ENCODE measurements at regions not wholly inside any gene's neighbourhood (a gene's known extent, or its start where the extent isn't known, plus 50 kb on each side); places are given as distances from the start of the nearest gene placed in this dataset.

DNA sequence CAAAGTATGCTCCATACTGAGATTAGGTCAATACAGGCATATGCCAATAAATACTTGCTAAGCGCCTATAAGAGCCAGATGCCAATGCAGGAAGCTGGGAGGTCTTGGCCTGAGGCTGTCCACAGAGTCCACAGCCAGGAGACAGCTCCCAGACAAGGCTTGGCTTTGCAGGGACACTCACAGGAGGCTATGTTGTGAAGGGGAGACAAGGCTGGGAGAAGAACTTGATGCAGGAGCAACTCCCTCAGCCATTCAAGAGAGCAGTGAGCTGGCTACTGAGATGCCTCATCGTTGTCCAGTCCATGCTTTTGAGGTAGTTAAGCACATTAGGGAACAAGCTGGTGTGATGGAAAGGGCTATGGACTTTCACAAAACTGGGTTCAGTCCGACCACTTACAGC lies 891.5 kb downstream of the TBC1D22A start:
- Histone ChIP-seq H3K4me1 (ENCODE audit: control insufficient read depth in 1 of 2, insufficient read depth in 2 of 2, low read length in 2 of 2) (no peaks in the 10 kb centered on the region), H3K27me3 (ENCODE audit: insufficient read depth, low read length) (no peaks in the 10 kb centered on the region), H3K4me3 (replicated peaks in 1 of 2; ENCODE audit: low read depth in 1 of 2, low read length in 2 of 2) (no peak overlapping the region), H3K27ac (ENCODE audit: low read depth, low read length) (no peak overlapping the region), H3K9me3 (ENCODE audit: control insufficient read depth in 1 of 2, insufficient read depth in 1 of 2, low read depth in 1 of 2, low read length in 2 of 2) (no peaks in the 10 kb centered on the region), H3K4me2 (ENCODE audit: low read length) (no peak overlapping the region), H4K20me1 (ENCODE audit: insufficient read depth) (no peaks in the 10 kb centered on the region), H3K9me2 (ENCODE audit: insufficient read depth) (no peaks in the 10 kb centered on the region), H2AFZ (ENCODE audit: low read depth, low read length, poor library complexity, severe bottlenecking) (no peak overlapping the region), H3K36me3 (ENCODE audit: control insufficient read depth in 1 of 2, insufficient read depth in 2 of 2, low read length in 2 of 2) (0 out of 4 replicates have a peak, but pooled peaks cover 0 to 3% of the 10 kb centered on the region in 2 experiments), H3K79me2 (ENCODE audit: insufficient read depth, low read length) (no peaks in the 10 kb centered on the region), H3K9ac (ENCODE audit: low read length) (no peak overlapping the region)
- ATAC-seq, result no peak
- intact Hi-C loops (cut with micrococcal nuclease), result no loop called here
- ChIA-PET RAD21 (ENCODE audit: low non-redundant PET in 1 of 2, low total read pairs in 2 of 2, uncharacterized antibody in 2 of 2, unreplicated experiment in 2 of 2) (no interaction called here), CTCF (no interaction called here), POLR2A (no interaction called here)
- BruUV-seq (replicated peaks), result no TSS peak
- DNase-seq (ENCODE audit: low read depth, low spot score), result no peak
- no peak for TF ChIP-seq CBX3 (IDR thresholded peaks at IDR 0.05; ENCODE audit: low read depth)
- TF ChIP-seq, protein P1, sequence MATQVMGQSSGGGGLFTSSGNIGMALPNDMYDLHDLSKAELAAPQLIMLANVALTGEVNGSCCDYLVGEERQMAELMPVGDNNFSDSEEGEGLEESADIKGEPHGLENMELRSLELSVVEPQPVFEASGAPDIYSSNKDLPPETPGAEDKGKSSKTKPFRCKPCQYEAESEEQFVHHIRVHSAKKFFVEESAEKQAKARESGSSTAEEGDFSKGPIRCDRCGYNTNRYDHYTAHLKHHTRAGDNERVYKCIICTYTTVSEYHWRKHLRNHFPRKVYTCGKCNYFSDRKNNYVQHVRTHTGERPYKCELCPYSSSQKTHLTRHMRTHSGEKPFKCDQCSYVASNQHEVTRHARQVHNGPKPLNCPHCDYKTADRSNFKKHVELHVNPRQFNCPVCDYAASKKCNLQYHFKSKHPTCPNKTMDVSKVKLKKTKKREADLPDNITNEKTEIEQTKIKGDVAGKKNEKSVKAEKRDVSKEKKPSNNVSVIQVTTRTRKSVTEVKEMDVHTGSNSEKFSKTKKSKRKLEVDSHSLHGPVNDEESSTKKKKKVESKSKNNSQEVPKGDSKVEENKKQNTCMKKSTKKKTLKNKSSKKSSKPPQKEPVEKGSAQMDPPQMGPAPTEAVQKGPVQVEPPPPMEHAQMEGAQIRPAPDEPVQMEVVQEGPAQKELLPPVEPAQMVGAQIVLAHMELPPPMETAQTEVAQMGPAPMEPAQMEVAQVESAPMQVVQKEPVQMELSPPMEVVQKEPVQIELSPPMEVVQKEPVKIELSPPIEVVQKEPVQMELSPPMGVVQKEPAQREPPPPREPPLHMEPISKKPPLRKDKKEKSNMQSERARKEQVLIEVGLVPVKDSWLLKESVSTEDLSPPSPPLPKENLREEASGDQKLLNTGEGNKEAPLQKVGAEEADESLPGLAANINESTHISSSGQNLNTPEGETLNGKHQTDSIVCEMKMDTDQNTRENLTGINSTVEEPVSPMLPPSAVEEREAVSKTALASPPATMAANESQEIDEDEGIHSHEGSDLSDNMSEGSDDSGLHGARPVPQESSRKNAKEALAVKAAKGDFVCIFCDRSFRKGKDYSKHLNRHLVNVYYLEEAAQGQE (IDR thresholded peaks at IDR 0.05; ENCODE audit: low read depth), result no peak
- TF ChIP-seq ZNF274 (IDR thresholded peaks at IDR 0.05; ENCODE audit: low read depth, low read length), result no peak
- TF ChIP-seq, protein P2, sequence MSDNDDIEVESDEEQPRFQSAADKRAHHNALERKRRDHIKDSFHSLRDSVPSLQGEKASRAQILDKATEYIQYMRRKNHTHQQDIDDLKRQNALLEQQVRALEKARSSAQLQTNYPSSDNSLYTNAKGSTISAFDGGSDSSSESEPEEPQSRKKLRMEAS (IDR thresholded peaks at IDR 0.05), result no peak

DNA sequence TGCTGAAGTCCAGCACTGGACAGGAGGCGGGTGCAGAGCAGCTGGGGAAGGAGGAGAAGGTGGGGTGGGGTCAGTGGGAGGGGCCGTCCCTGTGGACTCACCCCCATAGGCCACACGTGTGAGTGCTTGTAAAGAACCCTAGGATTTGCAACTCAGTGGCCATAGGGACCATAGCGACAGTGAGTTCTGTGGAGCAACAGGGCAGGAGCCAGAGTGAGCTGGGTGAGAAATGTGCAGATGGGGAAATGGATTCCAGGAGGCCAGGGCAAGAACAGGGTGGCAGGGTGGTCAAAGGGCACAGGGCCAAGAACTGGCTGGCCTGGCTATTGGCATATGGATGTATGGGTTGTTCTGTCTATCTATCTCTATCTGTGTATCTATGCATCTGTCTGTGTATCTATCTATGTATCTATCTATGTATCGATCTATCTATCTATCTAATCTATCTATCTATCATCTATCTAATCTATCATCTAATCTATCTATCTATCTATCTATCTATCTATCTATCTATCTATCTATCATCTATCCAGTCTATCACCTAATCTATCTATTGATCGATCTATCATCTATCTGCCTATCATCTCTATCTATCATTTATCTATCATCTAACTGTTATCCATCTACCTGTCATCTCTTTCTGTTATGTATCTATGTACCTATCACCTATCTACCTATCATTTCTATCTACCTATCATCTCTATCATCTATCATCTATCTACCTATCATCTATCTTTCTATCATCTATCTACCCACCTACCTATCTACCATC lies 889.0 kb downstream of the TBC1D22A start:
- DNase-seq (ENCODE audit: low read depth, low spot score) (no peak), ATAC-seq (no peak)
- Histone ChIP-seq H3K4me2 (ENCODE audit: low read length) (no peak overlapping the region), H3K36me3 (ENCODE audit: control insufficient read depth in 1 of 2, insufficient read depth in 2 of 2, low read length in 2 of 2) (peaks cover 0 to 3% of the 10 kb centered on the region in 2 experiments; a peak in 1 of 4 replicates), H3K4me3 (replicated peaks in 1 of 2; ENCODE audit: low read depth in 1 of 2, low read length in 2 of 2) (no peak overlapping the region), H4K20me1 (ENCODE audit: insufficient read depth) (no peaks in the 10 kb centered on the region), H2AFZ (ENCODE audit: low read depth, low read length, poor library complexity, severe bottlenecking) (no peak overlapping the region), H3K27me3 (ENCODE audit: insufficient read depth, low read length) (no peaks in the 10 kb centered on the region), H3K9ac (ENCODE audit: low read length) (no peak overlapping the region), H3K9me2 (ENCODE audit: insufficient read depth) (no peaks in the 10 kb centered on the region), H3K79me2 (ENCODE audit: insufficient read depth, low read length) (no peaks in the 10 kb centered on the region), H3K9me3 (ENCODE audit: control insufficient read depth in 1 of 2, insufficient read depth in 1 of 2, low read depth in 1 of 2, low read length in 2 of 2) (peaks cover 0 to 5% of the 10 kb centered on the region in 2 experiments; a peak in 1 of 4 replicates), H3K27ac (ENCODE audit: low read depth, low read length) (no peak overlapping the region), H3K4me1 (ENCODE audit: control insufficient read depth in 1 of 2, insufficient read depth in 2 of 2, low read length in 2 of 2) (no peaks in the 10 kb centered on the region)
- BruUV-seq (replicated peaks), result no TSS peak
- TF ChIP-seq SP1 (IDR thresholded peaks at IDR 0.05; ENCODE audit: low read depth) (no peak), TCF7L2 (IDR thresholded peaks at IDR 0.05; ENCODE audit: borderline replicate concordance, extremely low read depth, insufficient read depth, insufficient read length) (no peak), ZNF274 (IDR thresholded peaks at IDR 0.05; ENCODE audit: low read depth, low read length) (no peak), EZH2phosphoT487 (IDR thresholded peaks at IDR 0.05; ENCODE audit: borderline replicate concordance) (no peak), EGR1 (IDR thresholded peaks at IDR 0.05; ENCODE audit: low read depth) (no peak)
- TF ChIP-seq, protein P2 (IDR thresholded peaks at IDR 0.05), result no peak
- TF ChIP-seq, protein P3, sequence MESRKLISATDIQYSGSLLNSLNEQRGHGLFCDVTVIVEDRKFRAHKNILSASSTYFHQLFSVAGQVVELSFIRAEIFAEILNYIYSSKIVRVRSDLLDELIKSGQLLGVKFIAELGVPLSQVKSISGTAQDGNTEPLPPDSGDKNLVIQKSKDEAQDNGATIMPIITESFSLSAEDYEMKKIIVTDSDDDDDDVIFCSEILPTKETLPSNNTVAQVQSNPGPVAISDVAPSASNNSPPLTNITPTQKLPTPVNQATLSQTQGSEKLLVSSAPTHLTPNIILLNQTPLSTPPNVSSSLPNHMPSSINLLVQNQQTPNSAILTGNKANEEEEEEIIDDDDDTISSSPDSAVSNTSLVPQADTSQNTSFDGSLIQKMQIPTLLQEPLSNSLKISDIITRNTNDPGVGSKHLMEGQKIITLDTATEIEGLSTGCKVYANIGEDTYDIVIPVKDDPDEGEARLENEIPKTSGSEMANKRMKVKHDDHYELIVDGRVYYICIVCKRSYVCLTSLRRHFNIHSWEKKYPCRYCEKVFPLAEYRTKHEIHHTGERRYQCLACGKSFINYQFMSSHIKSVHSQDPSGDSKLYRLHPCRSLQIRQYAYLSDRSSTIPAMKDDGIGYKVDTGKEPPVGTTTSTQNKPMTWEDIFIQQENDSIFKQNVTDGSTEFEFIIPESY (IDR thresholded peaks at IDR 0.05; ENCODE audit: extremely low read depth, insufficient replicate concordance, low read length), result no peak
- TF ChIP-seq, protein P4, sequence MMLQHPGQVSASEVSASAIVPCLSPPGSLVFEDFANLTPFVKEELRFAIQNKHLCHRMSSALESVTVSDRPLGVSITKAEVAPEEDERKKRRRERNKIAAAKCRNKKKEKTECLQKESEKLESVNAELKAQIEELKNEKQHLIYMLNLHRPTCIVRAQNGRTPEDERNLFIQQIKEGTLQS (IDR thresholded peaks at IDR 0.05), result no peak
- ChIA-PET POLR2A (no interaction called here), RAD21 (ENCODE audit: low non-redundant PET in 1 of 2, low total read pairs in 2 of 2, uncharacterized antibody in 2 of 2, unreplicated experiment in 2 of 2) (no interaction called here), CTCF (no interaction called here)
- intact Hi-C loops (cut with micrococcal nuclease), result no loop called here
